Colonic mucosa (tissue), 4 donors: ENCODE measurements at regions not wholly inside any gene's neighbourhood (a gene's known extent, or its start where the extent isn't known, plus 50 kb on each side); places are given as distances from the start of the nearest gene placed in this dataset.

ENCODE experiments used
- DNase-seq: peaks from one replicate; pipeline ENCODE4 v3.0.0-alpha.2; 2020
- H3K27ac ChIP-seq: fragments of 200-600 bp; one replicate; pipeline ENCODE4 v1.8.0; 2021
- H3K27me3 ChIP-seq: fragments of 200-600 bp; one replicate; pipeline ENCODE4 v1.8.0; 2021
- H3K36me3 ChIP-seq: fragments of 200-600 bp; one replicate; pipeline ENCODE4 v1.8.0; 2021
- H3K4me1 ChIP-seq: fragments of 200-600 bp; one replicate; pipeline ENCODE4 v1.8.0; 2021; ENCODE audit warnings: mild to moderate bottlenecking
- H3K4me3 ChIP-seq: fragments of 200-600 bp; one replicate; pipeline ENCODE4 v1.8.0; 2021
- H3K9ac ChIP-seq, 2 donors: one replicate each; pipeline ENCODE4 v1.7.0; 2013; ENCODE audit warnings: control low read depth in 2 of 2, low read depth in 2 of 2, low read length in 2 of 2
- H3K9me3 ChIP-seq: fragments of 200-600 bp; one replicate; pipeline ENCODE4 v1.8.0; 2021
- intact Hi-C: fragments of 100-400 bp; cut with DNase I; formaldehyde crosslinking; loops from one replicate; pipeline ENCODE4 v1.14.1; 2022
- TF ChIP-seq, protein P1 (sequence below): fragments of 200-600 bp; IDR thresholded peaks from one replicate; pipeline ENCODE4 v1.8.0; 2022; ENCODE audit warnings: antibody characterized with exemption, mild to moderate bottlenecking
- donor health status: healthy.
- donor health status: DM: no; HTN: no; CAD: no.
- donor health status: DM: no; HTN: no; CAD: no.

- no peaks in the 10 kb centered on the region for H3K4me1 ChIP-seq
- DNase-seq, result no peak
- no peak overlapping the region for H3K4me3 ChIP-seq
- no peaks in the 10 kb centered on the region for H3K27me3 ChIP-seq
- TF ChIP-seq, protein P1, sequence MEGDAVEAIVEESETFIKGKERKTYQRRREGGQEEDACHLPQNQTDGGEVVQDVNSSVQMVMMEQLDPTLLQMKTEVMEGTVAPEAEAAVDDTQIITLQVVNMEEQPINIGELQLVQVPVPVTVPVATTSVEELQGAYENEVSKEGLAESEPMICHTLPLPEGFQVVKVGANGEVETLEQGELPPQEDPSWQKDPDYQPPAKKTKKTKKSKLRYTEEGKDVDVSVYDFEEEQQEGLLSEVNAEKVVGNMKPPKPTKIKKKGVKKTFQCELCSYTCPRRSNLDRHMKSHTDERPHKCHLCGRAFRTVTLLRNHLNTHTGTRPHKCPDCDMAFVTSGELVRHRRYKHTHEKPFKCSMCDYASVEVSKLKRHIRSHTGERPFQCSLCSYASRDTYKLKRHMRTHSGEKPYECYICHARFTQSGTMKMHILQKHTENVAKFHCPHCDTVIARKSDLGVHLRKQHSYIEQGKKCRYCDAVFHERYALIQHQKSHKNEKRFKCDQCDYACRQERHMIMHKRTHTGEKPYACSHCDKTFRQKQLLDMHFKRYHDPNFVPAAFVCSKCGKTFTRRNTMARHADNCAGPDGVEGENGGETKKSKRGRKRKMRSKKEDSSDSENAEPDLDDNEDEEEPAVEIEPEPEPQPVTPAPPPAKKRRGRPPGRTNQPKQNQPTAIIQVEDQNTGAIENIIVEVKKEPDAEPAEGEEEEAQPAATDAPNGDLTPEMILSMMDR, result no peak
- intact Hi-C loops, result no loop called here
- no peaks in the 10 kb centered on the region for H3K36me3 ChIP-seq
- no peaks in the 10 kb centered on the region for H3K9me3 ChIP-seq
- H3K27ac ChIP-seq, result no peak overlapping the region
- H3K9ac ChIP-seq, result no peak overlapping the region
These were observed 50.4 kb upstream of the ATP2C1 start for GRCh38 chr3:130843441-130843840.
